ENCODE measurements at regions not wholly inside any gene's neighbourhood (a gene's known extent, or its start where the extent isn't known, plus 50 kb on each side); places are given as distances from the start of the nearest gene placed in this dataset.

- TF ChIP-seq CTCF (IDR thresholded peaks at IDR 0.05): no peak
- TF ChIP-seq POLR2AphosphoS5 (IDR thresholded peaks at IDR 0.05; ENCODE audit: low read depth, low read length): no peak
- no peak for TF ChIP-seq EZH2phosphoT487 (IDR thresholded peaks at IDR 0.05; ENCODE audit: borderline replicate concordance, low read depth)
Measured at GRCh38 chr1:201741763-201742342, 87.1 kb upstream of the IPO9 start.
